Ramos (cell line): ENCODE measurements at regions not wholly inside any gene's neighbourhood (a gene's known extent, or its start where the extent isn't known, plus 50 kb on each side); places are given as distances from the start of the nearest gene placed in this dataset.

Source experiments
- in situ Hi-C: fragments of 300-500 bp; cut with MboI; formaldehyde crosslinking; loops from one replicate; pipeline ENCODE4 v1.14.3; 2022; ENCODE audit warnings: low sequenced_read_pairs; ENCODE audit not compliant: unreplicated experiment

DNA sequence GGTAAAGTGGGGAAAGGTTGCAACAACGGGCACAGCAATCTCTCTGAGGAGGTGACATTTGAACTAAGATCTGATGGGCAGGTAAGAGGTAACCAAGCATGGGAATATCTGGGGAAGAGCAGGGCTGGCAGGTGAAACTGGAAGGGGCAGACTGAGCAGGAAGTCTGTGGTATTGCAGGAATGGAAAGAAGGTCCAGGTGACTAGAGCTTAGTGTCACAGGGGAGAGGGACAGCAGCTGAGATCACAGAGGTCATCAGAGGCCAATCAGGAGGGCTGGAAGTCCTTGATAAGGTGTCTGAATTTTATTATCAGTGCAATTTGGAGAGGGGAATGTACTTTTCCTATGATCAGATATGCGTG is 73.3 kb upstream of the DHX40 start:
- in situ Hi-C loops = no loop called here

DNA sequence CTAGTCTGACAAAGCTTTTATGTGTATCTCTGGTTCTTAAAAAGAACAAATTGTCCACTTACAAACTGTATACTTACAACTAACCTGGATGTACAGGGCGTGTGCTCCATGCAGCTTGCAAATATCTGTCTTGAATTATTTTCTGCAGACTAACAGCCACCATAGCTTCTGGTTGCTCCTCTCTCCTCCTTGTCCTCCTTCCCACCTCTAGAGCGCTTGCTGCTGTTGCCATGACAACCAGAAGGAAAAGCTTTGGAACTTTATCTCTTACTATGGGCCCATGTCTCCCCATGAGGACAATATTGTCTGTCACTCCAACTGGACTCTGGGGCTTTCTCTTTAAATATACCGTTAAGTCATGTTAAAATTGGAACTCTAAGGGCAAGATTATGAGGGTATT is 71.5 kb upstream of the DHX40 start:
- in situ Hi-C loops = no loop called here

DNA sequence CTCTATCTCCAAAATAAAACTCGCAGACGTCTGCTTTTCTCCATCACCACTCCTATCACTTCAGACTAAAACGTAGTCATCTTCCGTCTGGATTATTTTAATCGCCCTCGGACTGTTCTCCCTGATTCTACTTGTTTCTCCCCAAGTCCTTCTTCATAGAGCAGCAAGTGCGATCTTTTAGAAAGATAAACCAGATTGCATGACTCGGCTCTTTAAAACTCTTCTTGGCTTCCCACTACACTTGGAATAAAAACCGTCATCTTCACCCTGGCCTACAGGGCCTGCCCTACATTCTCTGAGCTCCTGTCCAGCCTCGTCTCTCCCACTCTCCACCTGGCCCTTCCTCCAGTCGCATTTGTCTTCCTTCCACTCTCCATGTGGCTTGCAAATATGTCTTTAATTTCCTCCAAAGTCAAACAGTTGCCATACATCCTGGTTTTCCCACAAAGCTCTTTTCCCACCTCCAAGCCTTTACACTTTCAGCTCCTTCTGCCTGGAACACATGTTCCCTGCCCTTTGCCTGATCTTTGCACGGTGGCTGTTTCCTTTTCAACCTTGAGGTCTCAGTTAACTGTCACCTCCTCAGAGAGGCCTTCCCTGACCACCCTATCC is 70.5 kb upstream of the DHX40 start:
- in situ Hi-C loops = no loop called here

DNA sequence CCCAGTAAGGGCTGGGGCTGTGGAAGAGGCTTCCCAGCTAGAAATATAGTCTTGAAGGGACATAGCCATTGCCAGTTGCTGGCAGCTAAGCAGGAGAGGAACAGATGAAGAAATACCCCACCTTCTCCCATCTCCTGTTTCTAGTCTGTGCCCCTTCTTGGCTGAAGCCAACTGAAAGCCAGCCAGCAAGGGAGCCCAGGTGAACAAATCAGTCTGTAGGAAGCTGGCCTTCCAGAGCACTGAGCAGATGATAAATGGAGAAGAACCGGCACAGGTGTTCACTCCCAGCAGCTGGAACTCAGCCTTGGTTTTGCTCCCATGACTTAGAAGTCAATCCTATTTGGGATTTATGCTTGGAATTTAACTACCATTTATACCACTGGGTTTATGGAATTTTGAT is 69.2 kb upstream of the DHX40 start:
- in situ Hi-C loops = no loop called here

DNA sequence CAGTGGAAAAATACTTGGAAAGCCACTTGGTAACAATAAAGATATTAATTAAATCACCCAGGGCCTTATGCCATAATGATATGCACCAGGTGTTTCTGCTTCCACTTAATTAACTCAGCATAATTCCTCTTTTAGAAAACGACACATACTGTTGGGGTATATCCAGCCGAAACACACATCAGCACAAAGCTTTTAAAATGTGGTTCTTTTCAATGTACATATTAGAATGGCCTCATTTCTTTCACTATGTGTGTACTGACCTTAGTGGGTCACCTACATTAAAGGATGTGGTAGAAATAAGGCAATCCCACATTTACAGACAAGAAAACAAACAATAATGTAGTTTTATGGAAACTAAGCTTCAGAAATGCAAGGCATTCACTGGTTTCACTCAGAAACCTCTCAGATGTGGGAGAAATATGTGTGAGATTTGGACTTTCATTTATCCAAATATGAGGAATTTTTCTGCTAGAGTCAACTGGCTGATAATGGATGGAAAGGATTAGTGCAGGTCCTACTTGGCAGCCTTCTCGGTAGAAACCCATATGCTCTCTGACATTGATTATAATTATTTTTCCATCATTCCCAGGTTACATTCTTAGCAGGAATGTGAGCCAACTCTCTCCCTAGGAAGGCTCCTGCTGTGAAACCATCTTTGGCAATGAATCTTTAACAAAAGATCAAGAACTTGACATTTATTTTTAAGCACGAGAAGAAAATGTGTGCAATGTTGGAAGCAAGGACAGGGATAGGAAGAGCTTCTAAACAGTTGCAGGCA is 66.7 kb upstream of the DHX40 start:
- in situ Hi-C loops = no loop called here

DNA sequence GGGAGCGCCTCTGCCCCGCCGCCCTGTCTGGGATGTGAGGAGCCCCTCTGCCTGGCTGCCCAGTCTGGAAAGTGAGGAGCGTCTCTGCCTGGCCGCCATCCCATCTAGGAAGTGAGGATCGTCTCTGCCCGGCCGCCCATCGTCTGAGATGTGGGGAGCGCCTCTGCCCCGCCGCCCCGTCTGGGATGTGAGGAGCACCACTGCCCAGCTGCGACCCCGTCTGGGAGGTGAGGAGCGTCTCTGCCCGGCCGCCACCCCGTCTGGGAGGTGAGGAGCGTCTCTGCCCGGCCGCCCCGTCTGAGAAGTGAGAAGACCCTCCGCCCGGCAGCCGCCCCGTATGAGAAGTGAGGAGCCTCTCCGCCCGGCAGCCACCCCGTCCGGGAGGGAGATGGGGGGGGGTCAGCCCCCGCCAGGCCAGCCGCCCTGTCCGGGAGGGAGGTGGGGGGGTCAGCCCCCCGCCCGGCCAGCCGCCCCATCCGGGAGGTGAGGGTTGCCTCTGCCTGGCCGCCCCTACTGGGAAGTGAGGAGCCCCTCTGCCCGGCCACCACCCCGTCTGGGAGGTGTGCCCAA is 65.2 kb upstream of the DHX40 start:
- in situ Hi-C loops = loop anchor here (25.0 kb wide), 1 partner anchor 537 kb away; no protein-coding TSS in a partner anchor

DNA sequence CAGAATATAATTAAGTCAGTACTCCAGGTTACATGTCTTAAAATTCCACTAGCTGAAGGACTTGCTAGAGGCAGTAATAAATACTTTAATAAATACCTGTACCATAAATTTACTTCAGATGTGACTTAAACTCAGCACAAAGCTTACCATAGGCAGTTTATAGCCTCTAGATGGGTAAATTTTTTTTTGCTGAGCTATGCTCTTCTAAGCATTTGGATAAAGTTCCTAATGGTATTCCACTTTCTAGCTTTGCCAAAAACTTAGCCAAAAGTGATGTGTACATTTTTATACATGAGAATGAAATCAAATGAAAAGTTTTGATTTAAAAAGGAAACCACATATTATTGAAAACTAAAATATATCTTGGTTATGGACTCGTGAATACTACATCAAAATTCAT is 63.7 kb upstream of the DHX40 start:
- in situ Hi-C loops = loop anchor here (25.0 kb wide), 1 partner anchor 536 kb away; no protein-coding TSS in a partner anchor

DNA sequence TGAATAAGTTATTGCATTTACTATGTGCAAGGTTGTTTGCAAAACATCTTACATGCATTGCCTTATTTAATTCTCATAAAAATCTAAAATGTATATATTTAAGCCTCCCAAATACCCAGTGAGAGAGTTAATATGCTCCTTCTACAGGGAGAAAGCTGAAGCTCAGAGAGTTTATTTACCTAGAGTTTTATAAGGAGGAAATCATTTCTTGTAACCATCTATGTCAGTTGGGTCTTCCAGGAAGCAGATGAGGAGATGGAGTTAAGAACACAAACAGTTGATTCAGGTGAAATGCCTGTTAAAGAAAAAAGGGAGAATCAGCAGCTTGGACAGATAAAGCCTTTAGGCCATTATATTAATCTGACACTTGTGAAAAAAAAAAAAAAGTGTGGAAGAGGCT is 62.6 kb upstream of the DHX40 start:
- in situ Hi-C loops = loop anchor here (25.0 kb wide), 1 partner anchor 535 kb away; no protein-coding TSS in a partner anchor

DNA sequence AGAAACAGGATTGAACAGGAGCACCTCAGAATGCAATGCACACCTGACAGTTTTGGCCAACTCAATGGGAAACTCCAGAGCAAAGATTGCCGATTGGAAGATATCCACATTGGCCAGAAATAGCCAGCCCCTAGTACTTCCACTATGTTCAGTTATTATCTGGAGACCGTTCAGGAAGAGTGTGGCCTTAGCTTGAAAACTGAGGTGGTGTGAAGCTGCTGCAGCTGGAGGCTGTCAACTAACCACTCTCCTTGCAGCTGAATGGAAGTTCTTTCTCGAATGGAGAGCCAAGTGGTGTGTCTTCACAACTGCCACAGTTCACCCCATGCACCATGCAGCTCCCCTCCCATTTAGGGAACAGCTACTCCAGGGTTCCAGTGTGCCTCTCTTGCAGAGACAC is 61.9 kb upstream of the DHX40 start:
- in situ Hi-C loops = loop anchor here (25.0 kb wide), 1 partner anchor 534 kb away; no protein-coding TSS in a partner anchor

DNA sequence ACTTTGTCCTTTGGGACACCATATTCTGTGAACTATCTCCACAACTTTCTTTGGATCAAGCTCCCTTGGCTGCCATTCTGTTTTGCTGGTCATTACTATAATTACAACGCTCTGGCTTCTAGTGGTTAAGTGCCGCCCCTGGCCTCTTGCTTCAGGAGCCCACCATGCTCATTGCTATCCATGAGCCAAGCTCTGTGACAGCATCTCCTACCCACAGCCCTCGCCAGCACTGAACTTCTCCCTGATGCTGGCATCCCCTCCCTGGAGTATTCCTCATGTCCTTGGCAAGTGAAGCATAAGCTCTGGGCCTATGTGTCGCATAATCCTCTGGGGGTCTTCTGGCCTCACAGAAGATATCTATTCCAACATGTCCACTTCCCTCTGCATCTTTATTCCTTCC is 60.6 kb upstream of the DHX40 start:
- in situ Hi-C loops = loop anchor here (25.0 kb wide), 1 partner anchor 532 kb away; no protein-coding TSS in a partner anchor

DNA sequence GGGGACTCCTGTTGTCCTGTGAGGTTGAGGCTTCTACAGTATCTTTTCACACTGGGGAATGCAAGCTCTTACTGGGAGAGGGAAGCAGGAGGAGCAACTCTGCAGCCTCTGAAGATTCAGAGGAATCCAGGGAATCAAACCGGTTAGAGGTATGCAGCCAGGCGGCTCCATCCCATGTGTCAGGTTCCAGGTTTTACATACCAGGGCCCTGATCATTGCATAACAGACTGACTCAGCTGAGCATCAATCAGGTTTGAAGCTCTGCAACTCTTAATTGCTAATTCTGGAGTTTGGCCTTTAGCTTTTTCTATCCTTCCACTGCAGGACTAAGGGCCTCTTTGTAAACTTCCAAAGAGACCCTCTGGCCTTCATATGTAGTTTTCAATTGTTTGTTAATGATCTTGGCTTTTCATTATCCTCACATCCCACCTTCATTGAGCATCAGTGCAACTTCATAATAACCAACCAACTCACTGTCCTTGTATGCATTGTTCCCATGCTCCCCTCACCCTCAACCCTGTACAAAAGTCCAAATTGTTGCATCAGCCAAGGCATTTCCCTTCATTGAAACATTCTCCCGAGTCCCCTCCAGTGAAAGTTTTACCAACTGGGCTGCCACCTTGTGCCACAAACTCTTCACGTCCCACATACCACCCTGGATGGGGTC is 59.7 kb upstream of the DHX40 start:
- in situ Hi-C loops = loop anchor here (25.0 kb wide), 1 partner anchor 532 kb away; no protein-coding TSS in a partner anchor

DNA sequence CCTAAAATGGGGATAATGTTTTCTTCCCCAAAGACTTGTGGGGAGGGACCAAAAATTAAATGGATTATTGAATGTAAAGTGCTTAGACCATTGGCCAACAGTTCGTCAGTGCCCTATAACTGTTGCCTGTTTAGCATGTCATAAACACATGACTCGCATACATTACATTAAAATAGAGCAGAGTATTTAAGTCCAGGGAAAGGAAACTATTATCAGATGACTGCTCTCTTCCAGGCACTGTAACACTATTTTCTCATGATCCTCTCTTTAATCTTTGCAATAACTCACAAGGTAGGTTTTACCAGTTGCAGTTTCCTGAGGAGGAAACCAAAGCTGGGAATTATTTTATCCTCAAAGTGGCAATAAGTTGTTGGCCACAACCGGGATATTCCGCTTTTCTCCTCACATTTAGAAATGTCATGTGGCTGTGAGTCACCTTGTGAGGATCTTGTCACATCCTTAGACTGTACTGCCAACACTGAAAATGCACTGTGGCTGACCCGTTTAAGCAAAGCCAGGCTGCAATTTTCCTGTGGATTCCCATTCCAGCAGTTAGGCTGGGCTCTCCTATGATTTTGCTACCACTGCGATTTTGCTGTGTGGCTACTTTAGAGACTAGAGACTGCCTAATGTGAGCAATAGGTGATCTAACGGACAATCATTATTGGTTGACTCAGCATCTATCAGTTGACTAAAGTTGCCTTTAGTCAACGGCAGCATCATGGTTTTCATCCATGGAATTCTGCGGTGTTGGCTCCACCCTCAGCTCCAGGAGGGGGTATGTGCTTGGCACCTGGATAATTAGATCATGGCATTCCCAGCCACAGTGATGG is 58.3 kb upstream of the DHX40 start:
- in situ Hi-C loops = loop anchor here (25.0 kb wide), 1 partner anchor 530 kb away; no protein-coding TSS in a partner anchor

DNA sequence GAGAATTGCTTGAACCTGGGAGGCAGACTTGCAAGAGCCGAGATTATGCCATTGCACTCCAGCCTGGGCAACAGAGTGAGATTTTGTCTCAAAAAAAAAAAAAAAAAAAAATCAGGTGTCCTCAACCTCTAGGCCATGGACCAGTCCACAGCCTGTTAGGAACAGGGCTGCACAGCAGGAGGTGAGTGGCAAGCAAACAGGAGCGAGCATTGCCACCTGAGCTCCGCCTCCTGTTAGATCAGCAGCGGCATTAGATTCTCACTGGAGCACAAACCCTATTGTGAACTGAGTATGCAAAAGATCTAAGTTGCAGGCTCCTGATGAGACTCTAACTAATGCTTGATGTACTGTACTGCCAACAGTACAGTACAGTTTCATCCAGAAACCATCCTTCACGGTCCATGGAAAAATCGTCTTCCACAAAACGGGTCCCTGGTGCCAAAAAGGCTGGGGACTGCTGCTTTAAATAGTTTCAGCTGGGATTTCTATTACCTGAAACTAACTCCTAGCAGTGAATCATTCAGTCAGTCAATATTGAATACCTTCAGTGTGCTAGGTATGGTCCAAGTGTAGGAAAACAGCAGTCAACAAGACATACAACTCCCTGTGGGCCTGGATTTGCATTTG is 56.3 kb upstream of the DHX40 start:
- in situ Hi-C loops = loop anchor here (25.0 kb wide), 1 partner anchor 528 kb away; no protein-coding TSS in a partner anchor

DNA sequence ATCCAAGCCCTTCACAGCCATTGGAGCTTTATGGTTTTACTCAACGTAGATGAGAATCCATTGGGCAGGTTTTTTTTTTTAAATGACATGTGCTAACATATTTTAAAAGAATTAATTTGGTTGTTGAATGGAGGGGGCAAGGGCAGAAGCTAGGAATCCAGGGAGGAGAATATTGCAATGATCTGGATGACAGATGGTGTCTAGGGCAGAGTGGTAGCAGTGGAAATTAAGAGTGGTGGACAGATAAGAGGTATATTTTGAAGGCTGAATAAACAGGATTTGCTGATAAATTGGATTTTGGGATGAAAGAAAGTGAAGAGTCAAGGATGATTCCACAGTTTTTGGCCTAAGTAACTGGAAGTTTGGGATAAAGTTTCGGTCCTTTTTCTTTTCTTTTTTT is 54.8 kb upstream of the DHX40 start:
- in situ Hi-C loops = loop anchor here (25.0 kb wide), 1 partner anchor 527 kb away; no protein-coding TSS in a partner anchor

DNA sequence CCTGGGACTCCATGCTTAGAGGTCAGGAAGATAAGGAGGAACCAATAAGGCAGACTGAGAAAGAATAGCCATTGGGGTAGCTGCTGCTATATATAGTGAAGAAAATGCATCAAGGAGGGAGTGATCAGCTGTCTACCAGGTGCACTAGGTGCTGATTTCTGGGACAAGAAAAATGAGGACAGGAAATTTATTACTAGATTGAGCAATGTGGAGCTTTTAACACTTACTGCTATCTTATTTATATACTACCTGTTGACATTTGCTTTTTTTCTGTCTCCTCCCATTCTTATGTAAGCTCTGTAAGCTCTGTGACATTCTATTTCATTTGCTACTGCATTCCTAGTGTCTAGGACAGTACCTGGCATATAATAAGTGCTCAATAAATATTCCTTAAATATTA is 53.7 kb upstream of the DHX40 start:
- in situ Hi-C loops = loop anchor here (25.0 kb wide), 1 partner anchor 526 kb away; no protein-coding TSS in a partner anchor

DNA sequence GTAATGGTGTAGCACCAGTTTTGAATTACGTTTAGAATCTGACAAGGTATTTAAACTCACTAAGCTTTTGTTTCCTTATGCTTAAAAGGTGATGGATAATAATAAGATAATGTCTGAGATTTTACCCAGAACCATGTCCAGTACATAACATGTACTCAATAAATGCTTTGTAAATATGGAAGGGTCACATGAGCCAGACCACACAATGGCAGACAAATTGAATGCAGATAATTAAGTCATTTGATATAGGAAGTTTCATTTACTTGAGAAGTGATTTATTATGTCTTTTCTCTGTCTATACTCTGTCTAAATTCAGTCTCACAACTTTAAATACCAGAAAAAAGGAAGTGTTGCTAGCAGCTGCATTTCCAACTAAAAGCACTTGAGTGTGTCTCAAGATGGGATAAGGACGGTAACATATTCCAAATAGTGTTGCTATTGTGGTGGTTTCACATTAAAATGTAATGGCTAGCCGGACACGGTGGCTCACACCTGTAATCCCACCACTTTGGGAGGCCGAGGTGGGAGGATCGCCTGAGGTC is 52.5 kb upstream of the DHX40 start:
- in situ Hi-C loops = loop anchor here (25.0 kb wide), 1 partner anchor 524 kb away; no protein-coding TSS in a partner anchor

DNA sequence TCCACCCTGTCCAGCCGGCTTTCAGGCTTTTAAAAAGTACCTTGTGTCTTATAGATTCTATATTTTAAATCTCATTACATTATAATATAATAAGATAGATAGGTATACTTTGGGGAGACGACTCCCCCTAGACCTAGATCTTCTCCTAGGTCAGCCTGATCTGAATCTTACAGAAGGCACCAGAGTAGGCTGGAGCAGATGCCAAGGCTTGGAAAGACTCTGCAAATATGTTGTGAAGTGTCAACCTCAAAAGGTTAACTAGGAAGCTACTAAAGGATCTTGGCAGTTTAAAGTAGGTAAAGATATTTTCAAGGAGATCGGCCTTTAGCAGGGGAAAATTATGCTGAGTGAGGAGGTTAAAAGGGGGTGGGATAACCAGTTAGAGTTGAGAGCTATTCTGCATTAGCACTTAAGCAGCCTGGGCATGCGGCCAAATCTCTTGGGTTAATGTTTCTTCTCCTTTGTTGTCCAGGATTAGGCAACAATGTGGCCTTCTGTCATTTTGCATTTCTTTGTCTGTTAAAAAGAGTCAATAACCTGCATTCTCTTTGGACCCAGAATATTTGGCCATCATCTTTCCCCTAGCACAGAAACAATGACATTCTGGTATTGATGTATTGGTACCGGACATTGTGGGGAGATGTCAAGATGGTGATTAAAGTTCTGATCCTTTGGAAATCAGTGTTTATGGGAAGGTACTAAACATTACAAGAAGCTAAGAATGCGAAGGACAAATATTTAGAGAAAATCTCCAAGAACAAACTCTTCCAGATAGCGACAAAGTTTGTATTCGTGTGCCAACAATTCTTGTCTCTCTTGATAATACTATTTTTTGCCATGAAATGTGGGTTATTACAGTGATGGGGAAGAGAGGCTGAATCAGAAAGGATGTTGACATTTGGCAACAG is 51.2 kb upstream of the DHX40 start:
- in situ Hi-C loops = loop anchor here (25.0 kb wide), 1 partner anchor 523 kb away; no protein-coding TSS in a partner anchor
